ENCODE measurements at regions not wholly inside any gene's neighbourhood (a gene's known extent, or its start where the extent isn't known, plus 50 kb on each side); places are given as distances from the start of the nearest gene placed in this dataset.

DNA sequence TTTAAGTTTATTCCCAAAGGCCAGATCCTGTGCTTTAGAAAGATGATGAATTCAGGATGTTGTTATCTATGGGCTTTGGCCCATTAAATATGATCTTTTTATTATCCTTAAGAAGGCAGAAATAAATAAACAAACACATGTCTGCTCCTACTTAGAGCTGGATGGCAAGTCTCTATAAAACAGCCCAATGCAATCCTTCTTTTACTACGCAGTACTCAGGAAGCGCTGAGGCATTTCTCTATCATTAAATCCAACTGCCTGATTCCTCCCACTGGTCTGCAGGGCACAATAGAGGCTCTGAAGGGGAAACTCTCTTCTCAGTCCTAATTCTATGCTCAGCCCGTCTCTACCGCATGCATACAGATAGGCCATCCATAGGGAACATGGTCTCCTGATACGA lies 144.5 kb upstream of the TMEM72 start:
- Mint-ChIP-seq H3K27me3 (peaks cover 8 to 19% of the 10 kb centered on the region in 2 donors), H3K4me1 (no peaks in the 10 kb centered on the region), H3K36me3 (no peaks in the 10 kb centered on the region), H3K9me3 (peaks cover 0 to 7% (median 0%) of the 10 kb centered on the region in 5 donors), H3K4me3 (no peak overlapping the region), H3K27ac (no peak overlapping the region)
- ChIA-PET POLR2A (no interaction called here), CTCF (no interaction called here)
- DNase-seq: no peak
- Histone ChIP-seq H3K9me3 (ENCODE audit: low read length) (no peaks in the 10 kb centered on the region), H3K27me3 (ENCODE audit: insufficient read depth, low read length, poor library complexity, severe bottlenecking) (no peaks in the 10 kb centered on the region), H3K4me1 (ENCODE audit: insufficient read depth, low read length) (no peaks in the 10 kb centered on the region), H3K27ac (ENCODE audit: low read depth, low read length) (no peak overlapping the region), H3K4me3 (ENCODE audit: low read length) (no peak overlapping the region), H3K36me3 (ENCODE audit: insufficient read depth, low read length) (no peaks in the 10 kb centered on the region)

DNA sequence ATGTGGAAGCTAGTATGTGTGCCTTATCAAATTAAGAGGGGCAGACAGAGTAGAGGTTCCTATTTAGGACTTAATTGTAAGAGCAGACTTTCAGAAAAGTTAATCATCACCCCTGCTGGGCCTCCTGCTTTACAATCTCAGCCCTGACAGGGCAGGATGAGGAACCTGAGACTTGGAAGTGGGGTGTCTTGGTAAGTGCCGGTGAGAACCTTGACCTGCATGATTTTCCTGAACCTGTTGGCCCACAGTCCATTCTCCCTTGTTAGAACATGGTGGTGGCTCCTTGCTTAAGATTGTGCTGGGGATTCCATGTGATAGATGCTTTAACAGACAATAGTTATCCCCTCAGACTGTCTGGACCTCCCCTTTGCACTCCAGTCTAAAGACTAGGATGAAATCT lies 141.7 kb upstream of the TMEM72 start:
- Mint-ChIP-seq H3K4me3 (no peak overlapping the region), H3K36me3 (no peaks in the 10 kb centered on the region), H3K9me3 (peaks cover 0 to 5% (median 0%) of the 10 kb centered on the region in 5 donors), H3K4me1 (no peaks in the 10 kb centered on the region), H3K27me3 (peaks cover 10 to 22% of the 10 kb centered on the region in 2 donors), H3K27ac (no peak overlapping the region)
- Histone ChIP-seq H3K27ac (ENCODE audit: low read depth, low read length) (no peak overlapping the region), H3K9me3 (ENCODE audit: low read length) (no peaks in the 10 kb centered on the region), H3K27me3 (ENCODE audit: insufficient read depth, low read length, poor library complexity, severe bottlenecking) (no peaks in the 10 kb centered on the region), H3K4me3 (ENCODE audit: low read length) (no peak overlapping the region), H3K4me1 (ENCODE audit: insufficient read depth, low read length) (no peaks in the 10 kb centered on the region), H3K36me3 (ENCODE audit: insufficient read depth, low read length) (no peaks in the 10 kb centered on the region)
- POLR2A ChIA-PET: no interaction called here
- DNase-seq: no peak
- CTCF ChIA-PET: no interaction called here

DNA sequence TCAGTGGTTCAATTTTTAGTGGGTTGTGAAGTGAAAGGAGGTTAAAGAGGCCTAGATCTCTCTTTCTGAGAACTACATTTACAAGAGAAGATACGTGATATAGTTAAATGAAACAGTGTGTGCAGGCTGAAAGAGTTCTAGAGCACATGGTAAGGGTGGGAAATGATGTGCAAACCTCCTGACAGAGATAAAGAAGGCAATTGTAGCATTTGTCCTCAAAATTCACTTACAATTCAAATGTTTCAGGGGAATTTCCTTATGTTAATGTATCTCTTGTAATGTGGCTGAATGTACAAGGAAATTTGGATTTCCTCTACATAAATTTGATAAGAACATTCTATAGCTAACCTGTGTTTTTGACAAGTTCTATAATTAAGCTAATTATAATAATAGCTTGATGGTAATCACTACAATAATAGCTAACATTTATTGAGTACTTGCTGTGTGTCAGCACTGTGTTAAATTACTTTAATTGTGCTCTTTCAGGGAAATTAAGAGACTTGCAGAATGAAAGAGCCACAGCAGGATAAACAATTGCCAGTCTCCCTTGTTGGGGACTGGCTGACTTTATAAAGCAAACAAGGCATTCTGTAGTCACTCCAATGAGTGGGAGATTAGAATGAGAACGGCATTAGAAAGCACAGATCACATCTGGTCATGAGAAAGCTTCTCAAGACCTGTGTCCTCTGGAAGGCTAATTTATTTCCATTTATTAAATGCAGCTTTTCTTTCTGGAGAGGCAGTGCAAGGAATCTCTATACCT lies 139.7 kb upstream of the TMEM72 start:
- no peak for DNase-seq
- Histone ChIP-seq H3K27me3 (ENCODE audit: insufficient read depth, low read length, poor library complexity, severe bottlenecking) (no peaks in the 10 kb centered on the region), H3K36me3 (ENCODE audit: insufficient read depth, low read length) (no peaks in the 10 kb centered on the region), H3K4me3 (ENCODE audit: low read length) (no peak overlapping the region), H3K27ac (ENCODE audit: low read depth, low read length) (no peak overlapping the region), H3K9me3 (ENCODE audit: low read length) (no peaks in the 10 kb centered on the region), H3K4me1 (ENCODE audit: insufficient read depth, low read length) (no peaks in the 10 kb centered on the region)
- CTCF ChIA-PET: no interaction called here
- H3K36me3 Mint-ChIP-seq: no peaks in the 10 kb centered on the region
- no peak overlapping the region for H3K27ac Mint-ChIP-seq
- peaks cover 10 to 22% of the 10 kb centered on the region in 2 donors for H3K27me3 Mint-ChIP-seq
- POLR2A ChIA-PET: no interaction called here
- peaks cover 0 to 5% (median 0%) of the 10 kb centered on the region in 5 donors for H3K9me3 Mint-ChIP-seq
- H3K4me1 Mint-ChIP-seq: no peaks in the 10 kb centered on the region
- no peak overlapping the region for H3K4me3 Mint-ChIP-seq

DNA sequence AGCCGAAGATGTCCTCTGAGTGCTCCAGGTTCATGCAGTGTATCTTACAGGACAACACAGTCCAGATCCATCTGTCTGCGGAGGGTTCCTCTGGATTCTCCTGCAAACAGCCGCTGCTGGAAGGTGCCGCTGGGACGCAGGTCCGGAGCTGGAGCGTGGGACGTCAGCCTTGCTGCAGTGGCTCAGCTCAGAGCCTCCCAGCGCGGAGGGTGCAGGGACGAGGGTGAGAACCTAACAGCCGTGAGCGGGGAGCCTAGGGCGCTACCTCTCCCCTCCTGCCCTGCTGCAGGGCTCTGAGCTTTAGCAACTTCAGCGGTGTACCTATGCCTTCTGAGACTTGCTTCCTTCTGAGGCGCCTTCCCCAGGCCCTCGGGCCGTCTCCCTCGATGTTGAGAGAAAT lies 137.6 kb upstream of the TMEM72 start:
- peaks cover 0 to 5% (median 0%) of the 10 kb centered on the region in 5 donors for H3K9me3 Mint-ChIP-seq
- Histone ChIP-seq H3K27me3 (ENCODE audit: insufficient read depth, low read length, poor library complexity, severe bottlenecking) (peaks cover 6% of the 10 kb centered on the region), H3K4me3 (ENCODE audit: low read length) (no peak overlapping the region), H3K4me1 (ENCODE audit: insufficient read depth, low read length) (no peaks in the 10 kb centered on the region), H3K9me3 (ENCODE audit: low read length) (no peaks in the 10 kb centered on the region), H3K36me3 (ENCODE audit: insufficient read depth, low read length) (no peaks in the 10 kb centered on the region), H3K27ac (ENCODE audit: low read depth, low read length) (no peak overlapping the region)
- no peak overlapping the region for H3K4me3 Mint-ChIP-seq
- no peak for DNase-seq
- ChIA-PET POLR2A (no interaction called here), CTCF (no interaction called here)
- no peaks in the 10 kb centered on the region for H3K4me1 Mint-ChIP-seq
- no peak overlapping the region for H3K27ac Mint-ChIP-seq
- H3K36me3 Mint-ChIP-seq: no peaks in the 10 kb centered on the region
- H3K27me3 Mint-ChIP-seq: peaks cover 10 to 22% of the 10 kb centered on the region in 2 donors

DNA sequence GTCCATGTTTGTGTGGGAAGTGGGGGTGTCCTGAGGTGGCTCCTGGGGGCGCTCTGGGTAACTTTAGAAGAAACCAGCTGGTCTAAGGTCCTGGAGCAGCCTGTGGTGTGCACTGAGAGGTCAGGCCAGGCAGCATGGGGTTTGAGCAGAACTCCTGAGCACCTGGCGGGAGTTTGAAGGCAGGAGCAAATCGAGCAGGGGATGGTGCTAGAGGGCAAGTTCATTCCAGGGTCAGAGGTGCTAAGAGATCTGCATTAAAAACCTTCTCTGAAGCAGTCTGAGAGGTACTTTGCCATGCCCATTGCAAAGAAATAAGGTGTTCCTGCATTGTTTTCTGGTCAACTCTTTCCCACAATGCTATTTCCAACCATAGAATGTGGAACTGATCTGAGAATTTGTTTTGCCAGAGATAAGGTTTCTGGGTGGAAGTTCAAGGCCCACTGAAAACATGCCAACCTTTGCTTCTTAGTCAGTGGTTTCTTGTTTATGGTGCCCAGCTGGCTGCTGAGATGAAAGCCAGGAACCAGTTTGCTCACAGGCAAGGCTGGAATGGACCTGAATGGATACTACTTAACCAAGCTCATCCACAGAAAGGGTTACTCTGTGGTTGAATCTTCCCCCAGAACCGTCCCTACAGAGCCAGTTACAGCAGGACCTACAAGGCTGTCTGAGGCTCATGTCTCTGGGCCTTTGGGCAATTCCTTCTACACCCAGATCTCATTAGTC lies 136.3 kb upstream of the TMEM72 start:
- Mint-ChIP-seq H3K4me1 (no peaks in the 10 kb centered on the region), H3K27ac (no peak overlapping the region), H3K9me3 (peaks cover 0 to under 1% (median 0%) of the 10 kb centered on the region in 5 donors), H3K27me3 (peaks cover 10 to 18% of the 10 kb centered on the region in 2 donors), H3K36me3 (no peaks in the 10 kb centered on the region), H3K4me3 (no peak overlapping the region)
- H3K27me3 ChIP-seq (ENCODE audit: insufficient read depth, low read length, poor library complexity, severe bottlenecking): peaks cover 6% of the 10 kb centered on the region
- no peak overlapping the region for H3K4me3 ChIP-seq (ENCODE audit: low read length)
- no peak for DNase-seq
- H3K4me1 ChIP-seq (ENCODE audit: insufficient read depth, low read length): no peaks in the 10 kb centered on the region
- H3K27ac ChIP-seq (ENCODE audit: low read depth, low read length): no peak overlapping the region
- POLR2A ChIA-PET: no interaction called here
- H3K36me3 ChIP-seq (ENCODE audit: insufficient read depth, low read length): no peaks in the 10 kb centered on the region
- CTCF ChIA-PET: no interaction called here
- H3K9me3 ChIP-seq (ENCODE audit: low read length): no peaks in the 10 kb centered on the region

DNA sequence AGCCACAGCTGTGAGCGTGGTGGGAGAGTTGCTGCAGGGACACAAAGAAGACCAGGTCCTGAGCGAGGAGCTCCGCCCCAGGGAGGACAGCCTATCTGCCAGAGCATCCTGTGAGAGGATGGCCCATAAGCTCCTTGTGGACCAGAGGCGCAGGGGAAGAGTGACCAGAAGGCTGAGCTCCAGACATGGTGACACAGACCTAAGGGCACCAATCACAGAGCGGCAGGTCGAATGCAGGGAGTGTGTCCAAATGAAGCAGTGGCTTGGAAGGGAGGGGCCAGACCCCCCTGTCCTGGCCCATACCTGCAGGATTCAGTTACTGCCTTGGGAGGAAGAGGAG lies 135.8 kb upstream of the TMEM72 start:
- Histone ChIP-seq H3K4me1 (ENCODE audit: insufficient read depth, low read length) (no peaks in the 10 kb centered on the region), H3K36me3 (ENCODE audit: insufficient read depth, low read length) (no peaks in the 10 kb centered on the region), H3K9me3 (ENCODE audit: low read length) (no peaks in the 10 kb centered on the region), H3K27me3 (ENCODE audit: insufficient read depth, low read length, poor library complexity, severe bottlenecking) (peaks cover 6% of the 10 kb centered on the region), H3K27ac (ENCODE audit: low read depth, low read length) (no peak overlapping the region), H3K4me3 (ENCODE audit: low read length) (no peak overlapping the region)
- Mint-ChIP-seq H3K4me1 (no peaks in the 10 kb centered on the region), H3K36me3 (no peaks in the 10 kb centered on the region), H3K9me3 (no peaks in the 10 kb centered on the region), H3K27ac (no peak overlapping the region), H3K4me3 (no peak overlapping the region), H3K27me3 (peaks cover 11 to 16% of the 10 kb centered on the region in 2 donors)
- POLR2A ChIA-PET: no interaction called here
- CTCF ChIA-PET: no interaction called here
- no peak for DNase-seq

DNA sequence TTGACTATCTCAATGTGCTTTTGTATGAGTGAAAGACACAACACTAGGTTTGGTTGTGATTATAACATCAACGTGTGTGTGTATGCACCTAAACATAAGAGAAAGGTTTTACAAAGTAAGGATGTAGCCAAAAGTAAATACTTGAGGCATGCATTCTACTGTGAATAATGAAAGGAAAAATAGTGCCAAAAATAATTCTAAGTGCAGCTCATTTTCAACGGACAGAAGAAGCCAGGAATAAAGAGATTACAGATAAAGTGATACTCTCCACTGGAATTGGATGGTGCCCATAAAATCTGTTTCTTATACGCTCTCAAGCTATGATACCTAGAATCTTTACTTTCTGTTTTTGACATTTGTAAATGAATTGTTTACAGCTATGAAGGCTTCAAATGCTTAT lies 135.0 kb upstream of the TMEM72 start:
- H3K4me3 ChIP-seq (ENCODE audit: low read length): no peak overlapping the region
- Mint-ChIP-seq H3K27ac (no peak overlapping the region), H3K9me3 (no peaks in the 10 kb centered on the region), H3K36me3 (no peaks in the 10 kb centered on the region), H3K4me3 (no peak overlapping the region), H3K4me1 (no peaks in the 10 kb centered on the region), H3K27me3 (peaks cover 6 to 10% of the 10 kb centered on the region in 2 donors)
- no peaks in the 10 kb centered on the region for H3K9me3 ChIP-seq (ENCODE audit: low read length)
- H3K36me3 ChIP-seq (ENCODE audit: insufficient read depth, low read length): no peaks in the 10 kb centered on the region
- POLR2A ChIA-PET: no interaction called here
- CTCF ChIA-PET: no interaction called here
- H3K27me3 ChIP-seq (ENCODE audit: insufficient read depth, low read length, poor library complexity, severe bottlenecking): peaks cover 6% of the 10 kb centered on the region
- no peaks in the 10 kb centered on the region for H3K4me1 ChIP-seq (ENCODE audit: insufficient read depth, low read length)
- H3K27ac ChIP-seq (ENCODE audit: low read depth, low read length): no peak overlapping the region
- no peak for DNase-seq

DNA sequence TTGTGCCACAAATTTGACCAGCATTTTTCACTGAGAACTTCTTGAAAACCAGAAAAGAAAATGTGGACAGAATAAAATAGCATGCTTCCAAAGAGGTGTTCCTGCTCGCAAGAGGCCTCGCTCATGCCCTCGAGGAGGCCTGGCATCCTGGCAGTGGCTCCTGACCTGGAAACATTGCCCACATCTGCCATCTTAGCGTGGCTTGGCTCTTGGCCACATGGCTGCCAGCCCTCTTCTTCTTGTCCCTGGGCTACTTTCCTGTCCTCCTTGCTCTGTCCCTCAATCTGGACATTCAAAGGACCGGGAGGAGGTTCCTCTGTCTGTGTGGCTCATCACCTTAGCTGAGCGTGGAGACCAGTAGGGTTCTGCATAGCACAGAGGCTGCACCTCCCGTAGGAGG lies 131.6 kb upstream of the TMEM72 start:
- Mint-ChIP-seq H3K27ac (no peak overlapping the region), H3K27me3 (peaks cover 5 to 6% of the 10 kb centered on the region in 2 donors), H3K4me3 (no peak overlapping the region), H3K9me3 (peaks cover 0 to 2% (median 0%) of the 10 kb centered on the region in 5 donors), H3K4me1 (no peaks in the 10 kb centered on the region), H3K36me3 (peaks cover 0 to 2% (median 0%) of the 10 kb centered on the region in 3 donors)
- ChIA-PET CTCF (no interaction called here), POLR2A (no interaction called here)
- Histone ChIP-seq H3K27me3 (ENCODE audit: insufficient read depth, low read length, poor library complexity, severe bottlenecking) (peaks cover 6% of the 10 kb centered on the region), H3K4me3 (ENCODE audit: low read length) (no peak overlapping the region), H3K36me3 (ENCODE audit: insufficient read depth, low read length) (no peaks in the 10 kb centered on the region), H3K9me3 (ENCODE audit: low read length) (no peaks in the 10 kb centered on the region), H3K4me1 (ENCODE audit: insufficient read depth, low read length) (no peaks in the 10 kb centered on the region), H3K27ac (ENCODE audit: low read depth, low read length) (no peak overlapping the region)
- no peak for DNase-seq

All from CD8-positive, alpha-beta memory T cell (primary cell).